ENCODE measurements at regions not wholly inside any gene's neighbourhood (a gene's known extent, or its start where the extent isn't known, plus 50 kb on each side); places are given as distances from the start of the nearest gene placed in this dataset.

DNA sequence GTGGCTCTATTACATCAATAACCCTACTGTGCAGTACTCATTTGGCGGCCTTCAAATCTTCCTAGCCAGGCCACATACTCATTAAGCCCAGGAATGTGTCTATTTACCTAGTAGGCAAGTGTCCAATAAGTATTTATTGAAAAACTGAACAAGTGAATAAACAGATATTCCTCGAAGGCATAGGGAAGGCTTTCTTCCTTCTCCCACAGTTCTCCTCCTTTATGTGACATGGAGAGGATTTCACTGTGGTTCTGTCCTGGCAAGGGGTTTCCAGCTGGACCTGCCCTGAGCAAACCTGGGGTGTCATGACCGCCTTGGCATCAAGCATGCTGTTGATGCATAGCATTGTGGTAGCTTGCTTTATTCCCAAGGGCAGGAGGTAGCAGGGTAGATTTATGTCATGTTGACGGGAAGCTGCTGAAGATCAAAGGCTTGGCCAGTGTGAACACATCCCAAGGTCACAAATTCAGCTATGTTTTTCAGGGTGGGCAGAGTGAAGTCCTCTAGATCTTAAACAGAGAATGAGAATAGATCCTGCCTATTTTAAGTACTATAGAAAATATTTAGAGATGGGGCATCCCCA, 195.1 kb downstream of the INHBA start:
- Mint-ChIP-seq H3K9me3 (ENCODE audit: insufficient read depth) (no peaks in the 10 kb centered on the region), H3K27me3 (no peaks in the 10 kb centered on the region), H3K27ac (no peak overlapping the region), H3K4me3 (no peak overlapping the region), H3K4me1 (no peaks in the 10 kb centered on the region)
- ChIA-PET POLR2A (no interaction called here), CTCF (no interaction called here)
- TF ChIP-seq CTCF (IDR thresholded peaks at IDR 0.05): no peak
- TF ChIP-seq EZH2 (IDR thresholded peaks at IDR 0.05; ENCODE audit: borderline replicate concordance, insufficient read depth, low read depth, low read length, poor library complexity, severe bottlenecking): no peak
- Histone ChIP-seq H3K4me3 (ENCODE audit: control extremely low read depth in 1 of 5, extremely low read depth in 1 of 5, insufficient read depth in 1 of 5, low read depth in 2 of 5, low read length in 4 of 5) (no peak overlapping the region), H3K9ac (ENCODE audit: low read length) (no peak overlapping the region), H3K27ac (ENCODE audit: low read length in 2 of 2) (no peak overlapping the region), H3K36me3 (replicated peaks in 1 of 2; ENCODE audit: control extremely low read depth in 1 of 2, control insufficient read depth in 1 of 2, extremely low read depth in 1 of 2, insufficient read depth in 2 of 2, low read length in 1 of 2) (no peaks in the 10 kb centered on the region), H4K20me1 (ENCODE audit: control insufficient read depth, insufficient read depth, low read length, poor library complexity, severe bottlenecking) (no peaks in the 10 kb centered on the region), H3K27me3 (replicated peaks in 1 of 4; ENCODE audit: control extremely low read depth in 1 of 4, control insufficient read depth in 3 of 4, insufficient read depth in 4 of 4, low read length in 3 of 4) (no peaks in the 10 kb centered on the region), H2AFZ (ENCODE audit: insufficient read depth, low read depth, low read length, poor library complexity, severe bottlenecking) (no peak overlapping the region), H3K79me2 (ENCODE audit: control insufficient read depth, insufficient read depth, low read length) (no peaks in the 10 kb centered on the region), H3K9me3 (ENCODE audit: control extremely low read depth in 1 of 3, control insufficient read depth in 2 of 3, insufficient read depth in 1 of 3, low read length in 2 of 3) (no peaks in the 10 kb centered on the region), H3K4me1 (ENCODE audit: control insufficient read depth in 2 of 2, insufficient read depth in 2 of 2, low read length in 2 of 2) (no peaks in the 10 kb centered on the region), H3K4me2 (replicated peaks; ENCODE audit: low read depth, low read length, poor library complexity, severe bottlenecking) (no peak overlapping the region)
- 89% methylated on average over 1 of the region's 4 CpGs for WGBS (ENCODE audit: insufficient coverage)
- ATAC-seq (ENCODE audit: low read depth): no peak
- intact Hi-C loops (cut with micrococcal nuclease): no loop called here
- no peak for DNase-seq

DNA sequence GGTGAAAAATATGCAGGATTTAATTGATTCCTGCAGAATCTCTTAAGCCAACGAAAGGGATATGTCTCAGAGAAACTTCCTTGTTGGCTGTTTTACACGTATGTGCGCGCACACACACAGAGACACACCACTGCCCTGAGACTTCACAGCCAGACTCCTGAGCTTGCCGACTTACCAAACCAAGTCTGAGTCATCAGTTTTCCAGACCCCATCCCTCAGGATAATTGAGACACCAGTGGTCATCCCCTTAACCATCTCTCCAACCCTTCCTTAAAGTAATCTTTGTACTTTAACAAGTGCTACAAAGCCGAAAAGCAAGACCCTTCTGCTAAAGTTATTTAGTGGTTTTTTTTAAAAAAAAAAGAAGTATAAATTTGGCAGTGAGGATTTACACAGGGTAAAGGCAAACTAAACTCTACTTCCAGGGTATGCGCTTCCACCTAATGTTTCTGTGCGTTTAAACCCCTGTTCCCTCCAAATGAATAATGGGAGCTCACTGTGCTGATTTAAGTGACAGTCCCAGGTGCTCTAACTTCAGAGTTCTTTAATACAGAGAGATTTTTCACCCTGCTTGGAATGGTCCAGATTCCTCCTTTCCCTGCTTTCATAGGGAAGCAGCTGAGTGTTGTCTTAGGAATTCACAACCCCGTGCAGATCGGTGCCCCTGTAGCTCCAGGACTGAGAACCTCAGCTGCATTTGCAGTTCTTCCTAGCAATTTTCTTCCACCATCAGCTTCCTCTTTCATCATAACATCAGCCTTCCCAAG, 198.5 kb downstream of the INHBA start:
- H3K4me3 Mint-ChIP-seq: no peak overlapping the region
- POLR2A ChIA-PET: no interaction called here

More for the DNA sequence above, 198.5 kb downstream of the INHBA start:
- Mint-ChIP-seq H3K27ac (no peak overlapping the region), H3K4me1 (no peaks in the 10 kb centered on the region), H3K27me3 (no peaks in the 10 kb centered on the region), H3K9me3 (ENCODE audit: insufficient read depth) (no peaks in the 10 kb centered on the region)
- Histone ChIP-seq H3K79me2 (ENCODE audit: control insufficient read depth, insufficient read depth, low read length) (no peaks in the 10 kb centered on the region), H3K27ac (ENCODE audit: low read length in 2 of 2) (no peak overlapping the region), H3K9me3 (ENCODE audit: control extremely low read depth in 1 of 3, control insufficient read depth in 2 of 3, insufficient read depth in 1 of 3, low read length in 2 of 3) (no peaks in the 10 kb centered on the region), H3K36me3 (replicated peaks in 1 of 2; ENCODE audit: control extremely low read depth in 1 of 2, control insufficient read depth in 1 of 2, extremely low read depth in 1 of 2, insufficient read depth in 2 of 2, low read length in 1 of 2) (no peaks in the 10 kb centered on the region), H3K4me2 (replicated peaks; ENCODE audit: low read depth, low read length, poor library complexity, severe bottlenecking) (no peak overlapping the region), H4K20me1 (ENCODE audit: control insufficient read depth, insufficient read depth, low read length, poor library complexity, severe bottlenecking) (no peaks in the 10 kb centered on the region), H3K4me3 (ENCODE audit: control extremely low read depth in 1 of 5, extremely low read depth in 1 of 5, insufficient read depth in 1 of 5, low read depth in 2 of 5, low read length in 4 of 5) (no peak overlapping the region), H3K9ac (ENCODE audit: low read length) (no peak overlapping the region), H3K4me1 (ENCODE audit: control insufficient read depth in 2 of 2, insufficient read depth in 2 of 2, low read length in 2 of 2) (no peaks in the 10 kb centered on the region), H3K27me3 (replicated peaks in 1 of 4; ENCODE audit: control extremely low read depth in 1 of 4, control insufficient read depth in 3 of 4, insufficient read depth in 4 of 4, low read length in 3 of 4) (no peaks in the 10 kb centered on the region), H2AFZ (ENCODE audit: insufficient read depth, low read depth, low read length, poor library complexity, severe bottlenecking) (no peak overlapping the region)
- TF ChIP-seq EZH2 (IDR thresholded peaks at IDR 0.05; ENCODE audit: borderline replicate concordance, insufficient read depth, low read depth, low read length, poor library complexity, severe bottlenecking) (no peak), CTCF (IDR thresholded peaks at IDR 0.05) (no peak)
- DNase-seq (no peak), ATAC-seq (ENCODE audit: low read depth) (no peak)
- WGBS (ENCODE audit: insufficient coverage): 92% methylated on average over 8 of the region's 10 CpGs
- CTCF ChIA-PET: interaction anchor here (0.7 kb wide), 1 partner anchor 559 kb away, joined by 3 read pairs; no protein-coding TSS in a partner anchor
- intact Hi-C loops (cut with micrococcal nuclease): no loop called here
